GM19463 (cell line): ENCODE measurements at regions not wholly inside any gene's neighbourhood (a gene's known extent, or its start where the extent isn't known, plus 50 kb on each side); places are given as distances from the start of the nearest gene placed in this dataset.
"Not testable (repeated sequence)": the region's sequence is repeated elsewhere in the genome, so short reads cannot be mapped to it uniquely, and the experiment has no call there.

Source experiments
- ATAC-seq: cut with Tn5 transposase; IDR thresholded peaks from one replicate; pipeline ENCODE4 v1.9.1; 2021; ENCODE audit warnings: mild to moderate bottlenecking, moderate library complexity; ENCODE audit not compliant: unreplicated experiment

- ATAC-seq, result no peak
Measured at GRCh38 chr6:81049425-81050042, 702.9 kb downstream of the TENT5A start.

GRCh38 chr6:81031416-81031815 lies 721.1 kb downstream of the TENT5A start:
- ATAC-seq, result no peak

DNA sequence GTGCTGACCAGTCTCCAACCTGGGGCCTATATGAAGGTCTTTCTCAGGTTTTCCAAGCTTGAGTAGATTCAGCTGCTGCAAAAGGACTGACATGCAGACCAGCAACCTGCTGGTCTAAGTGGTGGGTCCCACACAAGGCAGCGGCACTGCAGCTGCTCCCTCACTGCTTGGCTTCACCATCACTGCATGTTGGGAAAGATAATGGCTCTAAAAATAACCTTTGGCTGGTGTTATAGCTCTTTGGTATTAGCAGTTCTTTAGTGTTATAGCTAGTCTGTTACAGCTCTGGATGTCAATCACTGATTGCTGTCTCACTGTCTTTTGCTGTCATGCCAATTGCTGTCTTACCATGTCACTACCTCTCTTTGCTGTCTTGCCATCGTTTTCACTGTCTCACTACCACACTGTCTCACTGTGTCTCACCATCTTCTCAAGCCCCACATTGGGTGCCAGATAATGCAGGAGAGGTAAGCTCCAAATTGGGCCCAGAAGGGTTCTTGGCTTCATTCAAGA lies 726.4 kb downstream of the TENT5A start:
- no peak for ATAC-seq

DNA sequence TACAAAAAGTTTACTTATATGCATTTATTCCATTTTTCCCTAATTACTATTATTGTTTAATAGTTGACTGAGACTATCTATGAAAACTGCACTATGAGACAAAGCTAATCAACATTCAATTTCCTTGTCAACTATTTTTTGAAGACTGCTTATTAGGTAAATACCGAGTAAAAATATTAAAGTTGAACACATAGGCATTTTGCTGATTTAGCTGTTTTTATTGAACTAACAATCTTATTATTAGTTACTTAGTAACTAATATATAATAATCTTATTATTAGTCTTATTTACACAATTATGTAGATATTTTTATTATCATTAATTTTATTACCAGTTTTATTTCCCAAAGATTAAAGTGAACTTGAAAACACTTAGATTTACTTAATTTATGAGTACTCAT lies 728.8 kb downstream of the TENT5A start:
- no peak for ATAC-seq

DNA sequence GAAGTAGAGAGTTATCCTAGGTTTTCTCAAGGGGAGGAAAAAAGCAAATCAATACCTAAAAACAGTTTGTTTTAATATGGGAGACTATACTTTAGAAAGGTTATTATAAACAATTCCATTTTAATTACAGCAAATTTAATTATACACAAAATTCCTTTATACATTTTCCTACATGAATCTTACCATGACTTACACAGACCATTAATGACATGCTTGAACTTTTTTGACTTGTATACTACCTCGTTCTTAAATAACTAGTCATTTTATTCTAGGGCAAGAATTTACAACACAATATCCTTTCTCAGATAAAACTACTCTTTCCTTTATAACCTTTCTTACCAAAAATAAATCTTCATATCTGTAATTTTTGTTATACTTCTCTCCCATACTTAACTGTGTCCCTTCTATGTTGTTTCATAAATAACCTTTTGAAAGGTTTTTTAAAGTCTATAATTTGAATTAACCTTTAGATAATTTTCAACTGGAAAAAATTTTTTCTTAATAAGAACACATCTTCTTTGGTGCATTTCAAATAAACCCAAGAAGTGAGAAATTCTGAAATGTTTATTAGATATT lies 729.4 kb downstream of the TENT5A start:
- ATAC-seq, result no peak

DNA sequence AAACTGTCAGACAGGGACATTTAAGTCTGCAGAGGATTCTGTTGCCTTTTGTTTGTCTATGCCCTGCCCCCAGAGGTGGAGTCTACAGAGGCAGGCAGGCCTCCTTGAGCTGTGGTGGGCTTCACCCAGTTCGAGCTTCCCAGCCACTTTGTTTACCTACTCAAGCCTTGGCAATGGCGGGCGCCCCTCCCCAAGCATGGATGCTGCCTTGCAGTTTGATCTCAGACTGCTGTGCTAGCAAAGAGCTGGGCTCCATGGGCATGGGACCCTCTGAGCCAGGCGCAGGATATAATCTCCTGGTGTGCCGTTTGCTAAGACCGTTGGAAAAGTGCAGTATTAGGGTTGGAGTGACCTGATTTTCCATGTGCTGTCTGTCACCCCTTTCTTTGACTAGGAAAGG lies 734.9 kb downstream of the TENT5A start:
- not testable (repeated sequence) for ATAC-seq

GRCh38 chr6:81003894-81004293 lies 748.6 kb downstream of the TENT5A start:
- ATAC-seq, result no peak

DNA sequence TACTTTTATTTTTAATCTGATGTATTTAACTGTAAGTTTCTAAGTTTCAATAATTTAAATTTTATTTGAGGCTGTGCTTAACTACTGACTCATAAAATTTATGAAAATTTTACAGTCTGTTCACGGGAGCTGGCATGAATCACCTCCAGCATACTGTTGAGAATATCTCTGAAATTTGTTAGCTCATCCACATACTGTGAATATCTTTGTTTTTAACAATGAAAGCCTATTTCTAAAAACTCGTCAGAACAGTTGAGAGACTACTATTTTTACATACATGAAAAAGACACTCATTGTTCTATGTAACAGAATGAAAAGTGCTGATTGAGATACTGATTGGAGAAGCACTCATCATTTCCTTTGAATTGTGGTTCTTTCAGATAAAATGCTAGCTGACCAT lies 749.3 kb downstream of the TENT5A start:
- no peak for ATAC-seq

- ATAC-seq, result no peak
Measured at GRCh38 chr6:81002126-81002525, 750.4 kb downstream of the TENT5A start.

- ATAC-seq, result no peak
Measured at GRCh38 chr6:80991316-80991715, 761.2 kb downstream of the TENT5A start.

DNA sequence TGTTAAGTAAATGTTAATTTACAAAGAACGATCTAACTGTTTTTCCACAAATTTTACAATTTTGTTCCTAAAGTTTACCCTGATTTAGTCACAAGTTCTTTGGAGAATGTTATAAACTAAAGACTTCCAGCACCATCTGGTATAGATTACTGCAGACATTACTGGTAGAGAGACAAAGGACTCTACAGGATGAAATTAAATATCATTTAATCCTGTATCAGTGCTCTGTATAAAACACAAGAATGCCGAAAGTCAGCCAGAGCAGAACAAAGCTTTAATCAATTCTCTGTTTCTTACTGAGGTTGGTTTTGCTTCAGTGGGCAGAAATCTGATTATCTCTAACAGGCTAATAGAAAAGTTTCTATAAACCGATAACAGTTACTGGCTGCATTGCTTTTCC lies 763.6 kb downstream of the TENT5A start:
- no peak for ATAC-seq

DNA sequence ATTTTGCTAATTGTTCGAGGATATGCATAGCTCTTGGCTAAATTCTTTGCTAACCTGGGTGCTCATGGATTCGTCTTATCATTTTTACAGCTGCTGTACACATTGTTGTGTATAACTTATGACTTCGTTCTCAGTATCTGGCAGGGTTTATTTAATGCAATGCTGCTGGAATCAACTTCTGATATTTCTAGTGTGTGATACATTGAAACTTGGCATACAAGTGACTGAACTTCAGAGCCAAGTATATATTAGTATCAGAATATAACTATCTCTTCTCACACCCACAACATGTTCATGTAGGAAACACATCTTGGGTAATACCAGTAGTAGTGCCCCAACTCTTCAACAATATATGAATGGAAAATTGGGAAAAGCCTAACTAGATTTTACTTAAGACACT lies 764.2 kb downstream of the TENT5A start:
- ATAC-seq, result no peak

- not testable (repeated sequence) for ATAC-seq
Measured at GRCh38 chr6:80981226-80981625, 771.3 kb downstream of the TENT5A start.

- ATAC-seq, result no peak
Measured at GRCh38 chr6:80976336-80976735, 776.1 kb downstream of the TENT5A start.

DNA sequence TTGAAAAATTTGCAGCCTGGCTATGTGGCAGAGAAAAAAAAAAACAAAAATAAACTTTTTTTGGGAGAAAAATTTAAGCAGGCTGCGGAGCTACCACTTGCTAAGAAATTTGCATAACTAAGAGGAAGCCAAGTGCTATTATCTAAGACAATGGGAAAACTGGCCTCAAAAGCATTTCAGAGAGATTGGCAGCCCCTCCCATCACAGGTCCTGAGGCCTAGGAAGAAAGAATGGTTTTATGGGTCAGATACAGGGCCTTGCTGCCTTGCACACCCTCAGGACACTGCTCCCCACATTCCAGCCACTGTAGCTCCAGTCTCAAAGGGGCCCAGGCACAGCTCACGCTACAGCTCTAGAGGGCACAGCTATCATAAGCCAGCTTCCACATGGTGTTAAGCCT lies 777.9 kb downstream of the TENT5A start:
- no peak for ATAC-seq

DNA sequence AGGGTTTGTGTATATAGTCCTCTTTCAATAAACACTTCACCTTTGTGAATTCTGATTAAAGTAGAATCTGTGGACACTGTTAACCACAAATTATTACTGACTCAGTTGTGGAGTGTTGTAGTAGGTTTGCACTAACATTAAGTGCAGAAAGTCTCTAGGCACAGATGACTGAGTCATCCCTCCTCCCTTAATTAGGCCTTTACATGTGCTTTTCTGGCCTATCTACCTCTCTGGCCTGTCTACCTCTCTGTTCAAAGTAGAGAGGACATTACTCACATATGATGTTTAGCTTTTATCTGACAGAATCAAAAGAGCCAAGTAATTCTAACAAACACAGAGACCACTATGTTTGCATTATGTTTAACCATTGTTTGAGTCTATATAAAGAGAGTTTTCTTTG lies 783.0 kb downstream of the TENT5A start:
- ATAC-seq, result no peak

- no peak for ATAC-seq
Measured at GRCh38 chr6:80967609-80968008, 784.9 kb downstream of the TENT5A start.

DNA sequence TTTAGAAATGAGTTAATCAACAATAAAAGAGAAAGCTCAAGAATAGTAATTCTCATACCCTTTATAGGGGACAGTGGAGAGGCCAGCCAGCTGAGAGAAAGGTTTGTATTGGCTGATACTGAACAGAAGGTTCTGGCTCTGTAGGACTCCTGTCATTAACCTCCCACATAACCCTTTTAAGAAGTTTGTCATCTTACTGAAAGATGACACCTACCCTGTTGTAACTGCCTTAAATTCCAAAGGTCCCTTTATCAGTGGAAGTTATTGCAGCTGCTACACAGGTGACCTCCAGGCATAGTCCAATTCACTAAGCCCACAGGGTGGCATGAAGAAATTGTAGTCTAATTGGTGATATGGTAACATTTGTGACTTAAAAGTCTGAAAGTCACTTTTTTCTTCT lies 790.1 kb downstream of the TENT5A start:
- ATAC-seq, result no peak

GRCh38 chr6:80961166-80961565 lies 791.3 kb downstream of the TENT5A start:
- ATAC-seq, result no peak

- no peak for ATAC-seq
Measured at GRCh38 chr6:80959034-80959433, 793.4 kb downstream of the TENT5A start.

- no peak for ATAC-seq
Measured at GRCh38 chr6:80956898-80957297, 795.6 kb downstream of the TENT5A start.

GRCh38 chr6:80952479-80952878 lies 800.0 kb downstream of the TENT5A start:
- not testable (repeated sequence) for ATAC-seq

DNA sequence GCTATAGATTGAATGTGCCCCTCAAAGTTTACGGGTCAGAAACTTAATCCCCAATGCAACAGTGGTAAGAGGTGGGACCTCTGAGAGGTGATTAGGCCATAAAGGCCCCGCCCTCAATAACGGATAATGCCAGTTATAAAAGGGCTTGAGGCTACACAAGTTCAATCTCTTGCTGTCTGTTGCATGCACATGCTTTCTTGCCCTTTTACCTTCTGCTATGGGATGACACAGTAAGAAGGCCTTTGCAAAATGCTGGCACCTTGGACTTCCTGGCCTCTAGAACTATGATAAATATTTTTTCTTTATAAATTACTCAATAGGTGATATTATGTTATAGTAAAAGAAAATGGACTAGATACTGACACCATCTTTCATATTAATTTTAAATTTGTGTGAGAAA lies 806.1 kb downstream of the TENT5A start:
- no peak for ATAC-seq
